ENCODE measurements at regions not wholly inside any gene's neighbourhood (a gene's known extent, or its start where the extent isn't known, plus 50 kb on each side); places are given as distances from the start of the nearest gene placed in this dataset.

DNA sequence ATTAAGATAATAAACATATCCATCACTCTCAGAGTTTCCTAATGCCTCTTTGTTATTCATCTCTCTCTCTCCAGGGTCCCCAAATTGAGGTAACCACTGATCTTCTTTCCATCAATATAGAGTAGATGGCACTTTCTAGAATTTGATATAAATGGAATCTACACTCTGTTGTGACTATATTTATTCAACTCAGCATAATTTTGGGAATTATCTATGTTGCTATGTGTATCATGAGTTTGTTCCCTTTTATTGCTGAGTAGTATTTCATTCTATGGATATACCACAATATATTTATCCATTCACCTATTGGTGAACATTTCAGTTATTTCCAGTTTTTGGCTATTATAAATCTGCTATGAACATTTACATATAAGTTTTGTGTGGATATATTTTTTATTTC, 230.7 kb downstream of the HLX start:
- TF ChIP-seq CTCF (IDR thresholded peaks at IDR 0.05), result no peak
- TF ChIP-seq POLR2A (IDR thresholded peaks at IDR 0.05), result no peak

Data from body of pancreas (tissue), 4 donors.